Keratinocyte (primary cell): ENCODE measurements at regions not wholly inside any gene's neighbourhood (a gene's known extent, or its start where the extent isn't known, plus 50 kb on each side); places are given as distances from the start of the nearest gene placed in this dataset.

Source experiments
- DNase-seq: peaks from one replicate; pipeline ENCODE4 v3.0.0-alpha.2; 2011; ENCODE audit warnings: low read depth, missing footprints, low spot score
- FAIRE-seq: peaks from 2 replicates; lab custom pipeline; 2011; peaks lifted over from hg19 to GRCh38; lab: Jason Lieb, UNC
- H2AFZ ChIP-seq: 2 replicates; pipeline ENCODE4 v1.6.0; 2012; ENCODE audit warnings: low read length, control low read depth, inconsistent platforms; ENCODE audit not compliant: control insufficient read depth
- H3K27ac ChIP-seq: 2 replicates; pipeline ENCODE4 v1.5.1; 2011; ENCODE audit warnings: low read length; ENCODE audit not compliant: control insufficient read depth, insufficient read depth
- H3K27me3 ChIP-seq: 3 replicates; pipeline ENCODE4 v1.6.0; 2011; ENCODE audit warnings: low read length; ENCODE audit not compliant: control insufficient read depth, insufficient read depth; ENCODE audit errors: extremely low read depth
- H3K36me3 ChIP-seq, 2 experiments: 2 replicates in 1 of 2; 3 replicates in 1 of 2; pipeline ENCODE4 v1.5.1; 2011; ENCODE audit warnings: low read length in 2 of 2, mild to moderate bottlenecking in 1 of 2; ENCODE audit not compliant: control insufficient read depth in 2 of 2, insufficient read depth in 2 of 2; ENCODE audit errors: extremely low read depth in 1 of 2
- H3K4me1 ChIP-seq: 3 replicates; pipeline ENCODE4 v1.5.1; 2011; ENCODE audit warnings: low read length; ENCODE audit not compliant: control insufficient read depth, insufficient read depth; ENCODE audit errors: extremely low read depth
- H3K4me2 ChIP-seq: 3 replicates; pipeline ENCODE4 v1.6.0; 2011; ENCODE audit warnings: low read depth, low read length; ENCODE audit not compliant: control insufficient read depth, insufficient read depth; ENCODE audit errors: extremely low read depth
- H3K4me3 ChIP-seq, 3 experiments: fragments of 200-600 bp in 1 of 3; sonication (generic) in 1 of 3; 2 replicates in 2 of 3; 3 replicates in 1 of 3; pipeline ENCODE4 v1.5.1; 2011 to 2016; ENCODE audit warnings: low read length in 3 of 3, mild to moderate bottlenecking in 3 of 3, control low read depth in 2 of 3, inconsistent platforms in 1 of 3, low read depth in 1 of 3, mixed read lengths in 1 of 3, mixed run types in 1 of 3, moderate library complexity in 1 of 3; ENCODE audit not compliant: control insufficient read depth in 2 of 3, insufficient read depth in 2 of 3; ENCODE audit errors: extremely low read depth in 1 of 3
- H3K79me2 ChIP-seq: 2 replicates; pipeline ENCODE4 v1.6.0; 2012; ENCODE audit warnings: low read length; ENCODE audit not compliant: control insufficient read depth, insufficient read depth
- H3K9ac ChIP-seq: 3 replicates; pipeline ENCODE4 v1.6.0; 2011; ENCODE audit warnings: low read length; ENCODE audit not compliant: control insufficient read depth, insufficient read depth; ENCODE audit errors: extremely low read depth
- H3K9me1 ChIP-seq: 3 replicates; pipeline ENCODE4 v1.6.0; 2011; ENCODE audit warnings: low read length; ENCODE audit not compliant: control insufficient read depth, insufficient read depth; ENCODE audit errors: extremely low read depth
- H3K9me3 ChIP-seq: 2 replicates; pipeline ENCODE4 v1.5.1; 2012; ENCODE audit warnings: low read depth, low read length; ENCODE audit not compliant: control insufficient read depth
- H4K20me1 ChIP-seq: 3 replicates; pipeline ENCODE4 v1.6.0; 2011; ENCODE audit warnings: low read length; ENCODE audit not compliant: control insufficient read depth, insufficient read depth; ENCODE audit errors: extremely low read depth
- EZH2 ChIP-seq: IDR thresholded peaks from one replicate; pipeline ENCODE4 v1.6.1; 2012; ENCODE audit warnings: inconsistent platforms, mild to moderate bottlenecking, low read length, moderate library complexity
- dilution Hi-C: fragments of 300-500 bp; cut with MboI; formaldehyde crosslinking; loops from one replicate; pipeline ENCODE4 v1.7.0; 2020; ENCODE audit warnings: low sequenced_read_pairs; ENCODE audit not compliant: extremely low pct_ligation_motif_present
- TF ChIP-seq, protein P1 (sequence below), 3 experiments: IDR thresholded peaks in 1 of 3; conservative IDR thresholded peaks in 1 of 3; optimal IDR thresholded peaks in 1 of 3; 2 replicates in 2 of 3; 3 replicates in 1 of 3; pipeline versions ENCODE3 to v1.5.1; 2011; ENCODE audit warnings: low read length in 3 of 3, mild to moderate bottlenecking in 3 of 3, moderate library complexity in 2 of 3, control low read depth in 1 of 3, inconsistent platforms in 1 of 3; ENCODE audit not compliant: insufficient read depth in 2 of 3; ENCODE audit errors: extremely low read depth in 1 of 3

DNA sequence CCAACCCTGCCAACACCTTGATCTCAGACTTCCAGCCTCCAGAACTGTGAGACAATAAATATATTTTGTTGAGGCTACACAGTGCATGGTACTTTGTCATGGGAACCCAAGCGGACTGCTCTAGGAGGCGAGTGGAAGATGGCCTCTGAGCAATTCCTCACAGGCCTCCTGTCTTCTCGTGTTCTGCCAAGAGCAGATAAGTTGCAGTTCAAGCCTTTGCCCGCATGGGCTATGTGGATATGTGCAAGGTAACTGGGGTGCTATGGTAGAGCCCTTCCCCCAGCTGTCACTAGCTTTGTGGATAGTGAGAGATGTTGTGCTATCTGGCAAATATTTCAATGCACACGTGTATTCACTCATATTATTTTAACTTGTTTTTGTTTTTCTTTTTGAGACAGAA lies 156.0 kb upstream of the BCOR start:
- dilution Hi-C loops = no loop called here
- Histone ChIP-seq H3K9ac (no peak overlapping the region), H3K9me3 (no peaks in the 10 kb centered on the region), H3K27me3 (no peaks in the 10 kb centered on the region), H3K4me3 (no peak overlapping the region), H2AFZ (no peak overlapping the region), H3K79me2 (no peaks in the 10 kb centered on the region), H3K9me1 (no peaks in the 10 kb centered on the region), H3K4me2 (no peak overlapping the region), H3K27ac (no peak overlapping the region), H4K20me1 (no peaks in the 10 kb centered on the region), H3K36me3 (no peaks in the 10 kb centered on the region), H3K4me1 (no peaks in the 10 kb centered on the region)
- no peak for TF ChIP-seq EZH2
- TF ChIP-seq, protein P1, sequence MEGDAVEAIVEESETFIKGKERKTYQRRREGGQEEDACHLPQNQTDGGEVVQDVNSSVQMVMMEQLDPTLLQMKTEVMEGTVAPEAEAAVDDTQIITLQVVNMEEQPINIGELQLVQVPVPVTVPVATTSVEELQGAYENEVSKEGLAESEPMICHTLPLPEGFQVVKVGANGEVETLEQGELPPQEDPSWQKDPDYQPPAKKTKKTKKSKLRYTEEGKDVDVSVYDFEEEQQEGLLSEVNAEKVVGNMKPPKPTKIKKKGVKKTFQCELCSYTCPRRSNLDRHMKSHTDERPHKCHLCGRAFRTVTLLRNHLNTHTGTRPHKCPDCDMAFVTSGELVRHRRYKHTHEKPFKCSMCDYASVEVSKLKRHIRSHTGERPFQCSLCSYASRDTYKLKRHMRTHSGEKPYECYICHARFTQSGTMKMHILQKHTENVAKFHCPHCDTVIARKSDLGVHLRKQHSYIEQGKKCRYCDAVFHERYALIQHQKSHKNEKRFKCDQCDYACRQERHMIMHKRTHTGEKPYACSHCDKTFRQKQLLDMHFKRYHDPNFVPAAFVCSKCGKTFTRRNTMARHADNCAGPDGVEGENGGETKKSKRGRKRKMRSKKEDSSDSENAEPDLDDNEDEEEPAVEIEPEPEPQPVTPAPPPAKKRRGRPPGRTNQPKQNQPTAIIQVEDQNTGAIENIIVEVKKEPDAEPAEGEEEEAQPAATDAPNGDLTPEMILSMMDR (optimal IDR thresholded peaks at IDR 0.05 in 1 of 3, IDR thresholded peaks at IDR 0.05 in 1 of 3, conservative IDR thresholded peaks at IDR 0.05 in 1 of 3; ENCODE audit: extremely low read depth in 1 of 3, insufficient read depth in 2 of 3, low read length in 3 of 3) = no peak
- DNase-seq (no peak), FAIRE-seq (no peak)

DNA sequence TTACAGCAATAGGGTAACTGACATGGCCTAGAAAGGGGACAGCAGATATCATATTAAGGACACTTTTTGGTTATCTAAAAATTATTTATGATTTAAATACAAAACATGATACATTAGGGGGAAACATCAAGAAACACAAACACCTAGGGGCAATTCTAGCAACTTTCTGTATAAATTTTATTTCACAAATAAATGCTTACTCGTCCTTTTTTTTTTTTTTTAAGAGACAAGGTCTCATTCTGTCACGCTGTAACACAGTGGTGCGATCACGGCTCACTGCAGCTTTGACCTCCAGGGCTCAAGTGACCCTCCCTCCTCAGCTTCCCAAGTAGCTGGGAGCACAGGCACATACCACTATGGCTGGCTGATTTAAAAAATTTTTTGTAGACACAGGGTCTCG lies 151.8 kb upstream of the BCOR start:
- Histone ChIP-seq H3K4me3 (no peak overlapping the region), H3K9me3 (no peaks in the 10 kb centered on the region), H2AFZ (no peak overlapping the region), H3K4me2 (no peak overlapping the region), H3K79me2 (no peaks in the 10 kb centered on the region), H3K9ac (no peak overlapping the region), H3K36me3 (no peaks in the 10 kb centered on the region), H4K20me1 (no peaks in the 10 kb centered on the region), H3K4me1 (no peaks in the 10 kb centered on the region), H3K27ac (no peak overlapping the region), H3K27me3 (no peaks in the 10 kb centered on the region), H3K9me1 (no peaks in the 10 kb centered on the region)
- no peak for FAIRE-seq
- no peak for DNase-seq
- TF ChIP-seq, protein P1 (optimal IDR thresholded peaks at IDR 0.05 in 1 of 3, IDR thresholded peaks at IDR 0.05 in 1 of 3, conservative IDR thresholded peaks at IDR 0.05 in 1 of 3; ENCODE audit: extremely low read depth in 1 of 3, insufficient read depth in 2 of 3, low read length in 3 of 3) = no peak
- no peak for TF ChIP-seq EZH2
- dilution Hi-C loops = no loop called here
